ENCODE measurements at regions not wholly inside any gene's neighbourhood (a gene's known extent, or its start where the extent isn't known, plus 50 kb on each side); places are given as distances from the start of the nearest gene placed in this dataset.
"Not testable (repeated sequence)": the region's sequence is repeated elsewhere in the genome, so short reads cannot be mapped to it uniquely, and the experiment has no call there.

GRCh38 chr7:45315512-45315911, 157.9 kb downstream of the RAMP3 start:
- TF ChIP-seq CTCF (IDR thresholded peaks at IDR 0.05; ENCODE audit: poor library complexity); EZH2 (IDR thresholded peaks at IDR 0.05; ENCODE audit: borderline replicate concordance); EZH2phosphoT487 (IDR thresholded peaks at IDR 0.05; ENCODE audit: low read depth, severe bottlenecking, unreplicated experiment): not testable (repeated sequence)

Data from hepatocyte (in vitro differentiated cells).